ENCODE measurements at regions not wholly inside any gene's neighbourhood (a gene's known extent, or its start where the extent isn't known, plus 50 kb on each side); places are given as distances from the start of the nearest gene placed in this dataset.

DNA sequence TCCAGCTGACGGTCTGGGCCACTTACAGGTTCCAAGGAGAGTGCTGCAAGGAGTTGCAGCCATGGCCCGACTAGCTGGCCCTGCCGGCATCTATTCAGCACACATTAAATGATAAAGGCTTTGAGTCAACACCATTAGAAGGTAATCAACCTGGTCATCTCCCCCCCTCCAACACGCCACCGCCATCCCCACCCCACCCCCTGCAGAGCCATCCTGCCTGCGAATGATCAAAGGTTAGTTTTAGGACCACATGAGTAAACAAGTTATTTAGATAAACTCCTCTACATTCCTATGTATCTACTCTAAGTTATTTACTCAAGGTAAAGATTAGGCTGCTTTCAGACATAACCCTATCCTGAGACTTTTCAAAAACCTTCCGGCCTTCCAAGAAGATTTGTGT, 349.3 kb upstream of the SLC39A10 start:
- TF ChIP-seq, protein P1, sequence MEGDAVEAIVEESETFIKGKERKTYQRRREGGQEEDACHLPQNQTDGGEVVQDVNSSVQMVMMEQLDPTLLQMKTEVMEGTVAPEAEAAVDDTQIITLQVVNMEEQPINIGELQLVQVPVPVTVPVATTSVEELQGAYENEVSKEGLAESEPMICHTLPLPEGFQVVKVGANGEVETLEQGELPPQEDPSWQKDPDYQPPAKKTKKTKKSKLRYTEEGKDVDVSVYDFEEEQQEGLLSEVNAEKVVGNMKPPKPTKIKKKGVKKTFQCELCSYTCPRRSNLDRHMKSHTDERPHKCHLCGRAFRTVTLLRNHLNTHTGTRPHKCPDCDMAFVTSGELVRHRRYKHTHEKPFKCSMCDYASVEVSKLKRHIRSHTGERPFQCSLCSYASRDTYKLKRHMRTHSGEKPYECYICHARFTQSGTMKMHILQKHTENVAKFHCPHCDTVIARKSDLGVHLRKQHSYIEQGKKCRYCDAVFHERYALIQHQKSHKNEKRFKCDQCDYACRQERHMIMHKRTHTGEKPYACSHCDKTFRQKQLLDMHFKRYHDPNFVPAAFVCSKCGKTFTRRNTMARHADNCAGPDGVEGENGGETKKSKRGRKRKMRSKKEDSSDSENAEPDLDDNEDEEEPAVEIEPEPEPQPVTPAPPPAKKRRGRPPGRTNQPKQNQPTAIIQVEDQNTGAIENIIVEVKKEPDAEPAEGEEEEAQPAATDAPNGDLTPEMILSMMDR (conservative IDR thresholded peaks at IDR 0.05): no peak
- TF ChIP-seq EZH2 (IDR thresholded peaks at IDR 0.05; ENCODE audit: low read depth): no peak

Measured in PC-9 (cell line).